Central memory CD8-positive, alpha-beta T cell (primary cell): ENCODE measurements at regions not wholly inside any gene's neighbourhood (a gene's known extent, or its start where the extent isn't known, plus 50 kb on each side); places are given as distances from the start of the nearest gene placed in this dataset.
"Not testable (repeated sequence)": the region's sequence is repeated elsewhere in the genome, so short reads cannot be mapped to it uniquely, and the experiment has no call there.

Experiments
- ATAC-seq: fragments of 150-1000 bp; cut with Tn5 transposase; replicated peaks from 2 replicates; pipeline ENCODE4 v1.10.0; 2022; ENCODE audit warnings: mild to moderate bottlenecking, moderate FRiP score, moderate number of reproducible peaks; ENCODE audit not compliant: poor library complexity, severe bottlenecking; ENCODE audit errors: extremely low read depth
- DNase-seq, 2 donors: peaks; one replicate each; pipeline ENCODE4 v3.0.0; 2021; ENCODE audit warnings: low spot score in 2 of 2
- H3K27ac Mint-ChIP-seq: one replicate; pipeline ENCODE4 v1.8.0; 2022; ENCODE audit warnings: low read depth, mild to moderate bottlenecking, moderate library complexity, mixed read lengths
- H3K27me3 Mint-ChIP-seq: one replicate; pipeline ENCODE4 v1.8.0; 2022; ENCODE audit warnings: mixed read lengths
- H3K36me3 Mint-ChIP-seq: one replicate; pipeline ENCODE4 v1.8.0; 2022; ENCODE audit warnings: mild to moderate bottlenecking, moderate library complexity, mixed read lengths; ENCODE audit not compliant: insufficient read depth
- H3K4me1 Mint-ChIP-seq: one replicate; pipeline ENCODE4 v1.8.0; 2022; ENCODE audit warnings: mixed read lengths
- H3K4me3 Mint-ChIP-seq: one replicate; pipeline ENCODE4 v1.8.0; 2022; ENCODE audit warnings: mild to moderate bottlenecking, moderate library complexity, mixed read lengths
- H3K9me3 Mint-ChIP-seq: one replicate; pipeline ENCODE4 v1.8.0; 2022; ENCODE audit warnings: mixed read lengths

- Mint-ChIP-seq H3K4me3 (no peak overlapping the region), H3K36me3 (no peaks in the 10 kb centered on the region), H3K27me3 (peaks cover 20% of the 10 kb centered on the region), H3K4me1 (no peaks in the 10 kb centered on the region), H3K27ac (no peak overlapping the region), H3K9me3 (peaks cover 29% of the 10 kb centered on the region)
- DNase-seq, result no peak
- no peak for ATAC-seq
Observed at GRCh38 chrX:1112321-1112720, 100.1 kb downstream of the CRLF2 start.

DNA sequence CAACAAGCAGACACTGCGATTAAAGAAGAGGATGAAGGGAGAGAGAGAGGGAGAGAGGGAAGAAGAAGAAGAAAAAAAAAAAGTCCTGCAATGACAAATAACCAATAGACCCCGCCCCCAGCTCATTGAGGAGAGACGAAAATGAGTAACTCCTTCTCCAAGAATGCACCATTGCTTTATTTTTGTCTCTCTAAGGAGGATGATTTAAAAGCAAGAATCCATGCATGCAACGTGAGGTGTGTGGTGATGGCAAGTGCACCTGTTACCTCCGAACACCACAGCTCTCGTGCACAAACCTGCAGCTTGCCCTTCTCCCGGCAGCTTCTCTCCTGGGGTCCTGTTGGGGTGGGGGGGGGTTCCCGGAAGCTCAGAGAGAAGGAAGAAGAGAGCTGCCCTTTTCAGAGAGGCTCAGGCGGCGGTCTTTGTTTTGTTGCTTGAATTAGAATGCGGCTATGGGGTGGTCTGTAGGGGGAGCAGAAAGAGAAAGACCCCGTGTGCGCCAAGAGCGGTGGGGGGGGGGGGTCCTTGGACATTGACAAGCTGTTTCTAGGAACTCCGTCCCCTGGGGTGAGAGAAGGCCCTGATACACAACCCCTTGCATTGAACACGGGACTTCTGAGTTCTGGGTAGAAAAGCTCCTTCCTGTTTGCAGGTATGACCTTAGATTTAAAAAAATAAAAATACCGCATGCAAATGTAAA lies 100.7 kb downstream of the CRLF2 start:
- peaks cover 20% of the 10 kb centered on the region for H3K27me3 Mint-ChIP-seq
- DNase-seq (no peak), ATAC-seq (no peak)
- H3K9me3 Mint-ChIP-seq, result peaks cover 28% of the 10 kb centered on the region
- H3K36me3 Mint-ChIP-seq, result no peaks in the 10 kb centered on the region
- H3K4me3 Mint-ChIP-seq, result peak overlapping the region; percentile 14
- H3K4me1 Mint-ChIP-seq, result no peaks in the 10 kb centered on the region
- H3K27ac Mint-ChIP-seq, result no peak overlapping the region

DNA sequence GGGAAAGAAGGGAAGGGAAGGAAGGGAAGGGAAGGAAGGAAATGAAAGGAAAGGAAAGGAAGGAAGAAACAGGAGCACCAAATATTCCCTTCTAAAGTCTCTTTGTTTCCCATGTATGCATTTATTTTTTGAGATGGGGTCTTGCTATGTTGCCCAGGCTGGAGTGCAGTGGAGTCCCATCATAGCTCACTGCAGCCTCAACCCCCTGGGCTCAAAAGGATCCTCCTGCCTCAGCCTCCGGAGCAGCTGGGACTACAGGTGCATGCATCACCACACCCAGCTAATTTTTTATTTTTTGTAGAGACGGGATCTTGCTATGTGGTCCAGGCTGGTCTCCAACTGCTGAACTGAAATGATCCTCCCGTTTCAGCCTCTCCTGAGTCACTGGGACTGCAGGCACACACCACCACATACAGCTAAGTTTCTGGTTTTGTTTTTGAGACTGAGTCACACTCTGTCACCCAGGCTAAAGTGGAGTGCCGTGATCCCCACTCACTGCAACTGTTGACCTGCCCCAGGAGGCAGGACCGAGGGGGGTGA lies 102.8 kb downstream of the CRLF2 start:
- DNase-seq, result no peak
- ATAC-seq, result no peak
- no peak overlapping the region for H3K27ac Mint-ChIP-seq
- H3K27me3 Mint-ChIP-seq, result peaks cover 16% of the 10 kb centered on the region
- peaks cover 1% of the 10 kb centered on the region for H3K36me3 Mint-ChIP-seq
- no peaks in the 10 kb centered on the region for H3K4me1 Mint-ChIP-seq
- H3K9me3 Mint-ChIP-seq, result peaks cover 31% of the 10 kb centered on the region
- no peak overlapping the region for H3K4me3 Mint-ChIP-seq

DNA sequence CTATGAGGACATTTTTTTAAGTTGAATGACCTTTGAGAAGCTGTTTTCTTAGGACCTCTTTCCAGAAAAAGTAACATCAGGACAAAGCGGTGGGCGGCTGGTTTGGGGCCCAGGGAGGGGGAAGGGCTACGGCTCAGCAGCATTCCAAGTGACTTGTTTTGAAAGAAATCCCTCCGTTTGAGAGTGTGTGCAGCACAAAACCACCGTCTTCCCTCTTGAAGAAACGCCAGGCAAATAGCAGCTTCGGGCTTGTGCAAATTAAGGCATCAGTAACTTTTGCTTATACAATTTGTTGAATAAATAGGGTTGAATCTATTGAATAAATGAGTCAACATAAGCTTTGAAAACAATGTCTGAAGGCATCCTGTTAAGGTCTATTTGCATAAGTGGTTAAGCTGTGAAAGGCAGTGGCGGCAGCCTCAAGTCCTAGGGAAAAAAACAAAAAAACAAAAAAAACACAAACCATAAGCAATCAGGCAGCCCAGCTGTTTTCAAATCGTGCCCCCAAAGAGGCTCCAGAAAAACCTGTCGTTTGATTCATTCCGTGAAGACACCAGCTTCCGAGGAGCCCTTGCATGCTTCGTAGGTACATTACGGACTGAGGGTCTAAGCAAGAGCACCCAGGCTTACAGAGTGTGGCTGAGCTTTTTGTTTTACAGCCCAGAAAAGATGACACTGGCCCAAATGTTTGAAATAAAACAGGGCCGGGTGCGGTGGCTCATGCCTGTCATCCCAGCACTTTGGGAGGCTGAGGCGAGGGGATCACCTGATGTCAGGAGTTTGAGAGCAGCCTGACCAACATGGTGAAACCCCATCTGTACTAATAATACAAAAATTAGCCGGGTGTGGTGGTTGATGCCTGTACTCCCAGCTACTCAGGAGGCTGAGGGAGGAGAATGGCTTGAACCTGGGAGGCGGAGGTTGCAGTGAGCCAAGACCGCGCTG lies 103.7 kb downstream of the CRLF2 start:
- Mint-ChIP-seq H3K9me3 (peaks cover 31% of the 10 kb centered on the region), H3K36me3 (peaks cover 1% of the 10 kb centered on the region), H3K27ac (no peak overlapping the region), H3K4me1 (no peaks in the 10 kb centered on the region), H3K27me3 (peaks cover 13% of the 10 kb centered on the region), H3K4me3 (no peak overlapping the region)
- no peak for DNase-seq
- ATAC-seq, result no peak

DNA sequence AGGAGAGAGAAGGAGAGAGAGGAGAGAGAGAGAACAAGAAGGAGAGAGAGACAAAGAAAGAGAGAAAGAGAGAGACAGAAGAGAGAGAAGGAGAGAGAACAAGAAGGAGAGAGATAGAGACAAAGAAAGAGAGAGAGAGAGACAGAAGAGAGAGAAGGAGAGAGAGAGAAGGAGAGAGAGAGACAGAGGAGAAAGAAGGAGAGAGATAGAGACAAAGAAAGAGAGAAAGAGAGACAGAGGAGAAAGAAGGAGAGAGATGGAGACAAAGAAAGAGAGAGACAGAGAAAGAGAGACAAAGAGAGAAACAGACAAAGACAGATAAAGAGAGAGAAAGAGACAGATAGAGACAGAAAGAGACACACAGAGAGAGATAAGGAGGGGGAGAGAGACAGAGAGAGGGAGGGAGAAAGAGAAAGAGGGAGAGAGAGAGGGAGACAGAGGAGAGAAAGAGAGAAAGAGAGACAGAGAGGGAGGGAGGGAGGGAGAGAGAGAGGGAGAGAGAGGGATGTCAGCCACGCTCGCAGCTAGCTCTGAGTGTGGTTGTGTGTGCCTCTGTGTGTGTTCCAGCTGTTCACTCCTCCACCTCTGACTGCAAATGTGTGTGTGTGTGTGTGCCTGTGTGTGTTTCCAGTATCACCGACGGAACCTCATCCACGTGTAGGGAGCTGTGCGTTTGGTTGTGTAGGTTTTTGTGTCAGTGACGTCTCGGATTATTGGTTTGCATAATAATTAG lies 105.8 kb downstream of the CRLF2 start:
- DNase-seq, result no peak
- peaks cover 31% of the 10 kb centered on the region for H3K9me3 Mint-ChIP-seq
- no peaks in the 10 kb centered on the region for H3K27me3 Mint-ChIP-seq
- H3K4me3 Mint-ChIP-seq, result no peak overlapping the region
- H3K36me3 Mint-ChIP-seq, result peaks cover 1% of the 10 kb centered on the region
- ATAC-seq, result no peak
- no peaks in the 10 kb centered on the region for H3K4me1 Mint-ChIP-seq
- no peak overlapping the region for H3K27ac Mint-ChIP-seq

GRCh38 chrX:1105671-1106419 lies 106.6 kb downstream of the CRLF2 start:
- Mint-ChIP-seq H3K4me3 (no peak overlapping the region), H3K4me1 (no peaks in the 10 kb centered on the region), H3K27me3 (no peaks in the 10 kb centered on the region), H3K27ac (no peak overlapping the region), H3K36me3 (peaks cover 1% of the 10 kb centered on the region), H3K9me3 (peaks cover 23% of the 10 kb centered on the region)
- ATAC-seq, result no peak
- no peak for DNase-seq

DNA sequence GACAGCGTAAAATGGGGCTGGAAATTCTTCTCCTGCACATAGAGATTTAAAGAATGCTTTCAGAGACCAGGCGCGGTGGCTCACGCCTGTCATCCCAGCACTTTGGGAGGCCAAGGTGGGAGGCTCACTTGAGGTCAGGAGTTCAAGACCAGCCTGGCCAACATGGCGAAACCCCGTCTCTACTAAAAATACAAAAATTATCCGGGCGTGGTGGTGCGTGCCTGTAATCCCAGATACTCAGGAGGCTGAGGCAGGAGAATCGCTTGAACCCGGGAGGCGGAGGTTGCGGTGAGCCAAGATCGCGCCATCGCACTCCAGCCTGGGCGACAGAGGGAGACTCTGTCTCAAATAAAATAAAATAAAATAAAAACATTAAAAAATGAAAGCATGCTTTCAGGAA lies 107.4 kb downstream of the CRLF2 start:
- not testable (repeated sequence) for H3K27me3 Mint-ChIP-seq, H3K27ac Mint-ChIP-seq, H3K4me1 Mint-ChIP-seq, ATAC-seq, DNase-seq, H3K36me3 Mint-ChIP-seq, H3K4me3 Mint-ChIP-seq
- peaks cover 15% of the 10 kb centered on the region for H3K9me3 Mint-ChIP-seq

DNA sequence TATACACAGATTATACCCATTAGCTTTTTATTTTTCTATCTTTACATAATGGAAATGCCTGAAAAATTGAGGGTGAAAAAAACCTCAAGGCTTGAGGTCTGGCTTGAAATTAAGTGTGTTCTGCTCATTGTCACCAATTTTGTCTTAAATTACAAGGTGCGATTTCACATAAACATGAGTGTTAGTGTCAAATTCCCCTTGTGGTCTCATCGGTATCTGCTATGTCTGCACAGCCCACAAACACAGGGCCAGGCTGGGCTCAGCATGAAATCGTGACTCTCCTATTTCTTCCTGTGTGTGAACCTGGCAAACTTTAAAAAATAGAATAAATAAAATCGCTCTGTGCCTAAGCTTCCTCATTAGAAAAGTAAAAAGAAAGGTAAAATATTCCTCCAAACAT lies 109.1 kb downstream of the CRLF2 start:
- Mint-ChIP-seq H3K9me3 (peaks cover 12% of the 10 kb centered on the region), H3K27ac (no peak overlapping the region), H3K27me3 (no peaks in the 10 kb centered on the region), H3K4me1 (no peaks in the 10 kb centered on the region), H3K36me3 (peaks cover 1% of the 10 kb centered on the region), H3K4me3 (no peak overlapping the region)
- no peak for DNase-seq
- ATAC-seq, result no peak

DNA sequence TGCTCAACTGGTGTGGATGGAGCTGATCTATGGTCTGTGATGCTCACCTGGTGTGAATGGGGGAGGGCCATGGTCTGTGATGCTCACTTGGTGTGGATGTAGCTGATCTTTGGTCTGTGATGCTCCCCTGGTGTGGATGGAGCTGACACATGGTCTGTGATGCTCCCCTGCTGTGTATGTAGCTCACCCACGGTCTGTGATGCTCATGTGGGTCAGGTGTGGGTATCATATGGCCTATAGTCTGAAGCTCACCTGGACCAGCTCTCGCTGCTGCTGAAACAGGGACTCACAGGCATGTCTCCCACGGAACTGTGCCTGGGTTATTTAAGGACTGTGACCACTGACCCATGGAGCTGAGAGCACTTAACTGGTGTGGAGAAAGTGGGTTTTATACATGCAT lies 109.7 kb downstream of the CRLF2 start:
- Mint-ChIP-seq H3K36me3 (peaks cover 1% of the 10 kb centered on the region), H3K27me3 (no peaks in the 10 kb centered on the region), H3K4me3 (no peak overlapping the region), H3K9me3 (peaks cover 12% of the 10 kb centered on the region), H3K27ac (no peak overlapping the region), H3K4me1 (no peaks in the 10 kb centered on the region)
- no peak for ATAC-seq
- DNase-seq, result no peak

DNA sequence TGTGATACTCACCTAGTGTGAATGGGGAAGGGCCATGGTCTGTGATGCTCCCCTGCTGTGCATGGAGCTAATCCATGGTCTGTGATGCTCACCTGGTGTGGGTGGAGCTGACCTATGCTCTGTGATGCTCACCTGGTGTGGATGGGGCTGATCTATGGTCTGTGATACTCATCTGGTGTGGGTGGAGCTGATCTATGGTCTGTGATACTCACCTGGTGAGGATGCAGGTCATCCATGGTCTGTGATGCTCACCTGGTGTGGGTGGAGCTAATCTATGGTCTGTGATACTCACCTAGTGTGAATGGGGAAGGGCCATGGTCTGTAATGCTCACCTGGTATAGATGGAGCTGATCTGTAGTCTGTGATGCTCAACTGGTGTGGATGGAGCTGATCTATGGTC lies 110.2 kb downstream of the CRLF2 start:
- not testable (repeated sequence) for H3K36me3 Mint-ChIP-seq, ATAC-seq

DNA sequence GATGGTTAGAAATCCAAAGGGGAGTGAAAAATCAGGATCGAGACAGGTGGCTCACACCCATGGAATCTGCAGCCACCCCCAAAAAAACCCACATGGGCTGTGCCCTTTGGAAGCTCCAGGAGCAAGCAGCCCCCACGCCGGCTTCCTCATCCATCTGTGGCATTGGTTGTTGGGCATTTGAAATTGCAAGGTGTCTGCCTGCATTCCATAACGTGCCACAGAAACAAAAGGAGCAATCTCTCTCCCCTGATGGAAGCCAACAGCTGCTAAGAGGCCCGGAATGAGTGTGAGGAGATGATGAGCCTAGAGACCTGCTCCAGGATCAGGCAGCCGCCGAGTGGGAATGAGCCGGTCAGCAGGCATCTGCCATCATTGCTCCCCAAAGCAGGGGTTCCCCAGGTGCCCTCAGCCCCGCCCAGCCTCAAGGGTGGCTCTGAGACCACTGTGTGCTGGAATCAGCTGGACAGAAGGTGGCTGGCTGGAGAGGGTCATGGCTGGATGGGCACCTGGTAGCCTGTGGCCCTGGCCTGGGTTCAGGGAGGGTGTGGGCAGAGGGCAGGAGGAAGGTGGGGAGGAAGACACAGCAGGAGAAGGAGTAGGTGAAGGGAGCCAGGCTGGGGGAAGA lies 113.2 kb downstream of the CRLF2 start:
- Mint-ChIP-seq H3K36me3 (peaks cover 4% of the 10 kb centered on the region), H3K4me1 (no peaks in the 10 kb centered on the region), H3K9me3 (peaks cover 13% of the 10 kb centered on the region), H3K4me3 (no peak overlapping the region), H3K27ac (no peak overlapping the region), H3K27me3 (no peaks in the 10 kb centered on the region)
- DNase-seq (no peak), ATAC-seq (no peak)

More for the DNA sequence above, 110.2 kb downstream of the CRLF2 start:
- not testable (repeated sequence) for H3K4me3 Mint-ChIP-seq, H3K27ac Mint-ChIP-seq, DNase-seq, H3K27me3 Mint-ChIP-seq, H3K4me1 Mint-ChIP-seq
- H3K9me3 Mint-ChIP-seq, result peaks cover 15% of the 10 kb centered on the region
